Neural progenitor cell (in vitro differentiated cells): ENCODE measurements at regions not wholly inside any gene's neighbourhood (a gene's known extent, or its start where the extent isn't known, plus 50 kb on each side); places are given as distances from the start of the nearest gene placed in this dataset.

Experiments
- CTCF ChIP-seq: fragments of 200-600 bp; sonication (generic); IDR thresholded peaks from 2 replicates; pipeline ENCODE4 v1.5.1; 2017; ENCODE audit warnings: antibody characterized with exemption, mild to moderate bottlenecking
- EZH2 ChIP-seq: fragments of 200-600 bp; sonication (generic); IDR thresholded peaks from 2 replicates; pipeline ENCODE4 v1.6.1; 2017; ENCODE audit warnings: antibody characterized with exemption, mild to moderate bottlenecking, moderate library complexity
- EZH2phosphoT487 ChIP-seq: fragments of 200-600 bp; sonication (generic); IDR thresholded peaks from 2 replicates; pipeline ENCODE4 v1.6.1; 2017; ENCODE audit warnings: antibody characterized with exemption

- no peak for TF ChIP-seq CTCF
- no peak for TF ChIP-seq EZH2
- TF ChIP-seq EZH2phosphoT487 = no peak
Measured at GRCh38 chrX:22429704-22430103, 157.0 kb downstream of the CBLL2 start.
